IPS DF 6.9 (cell line): ENCODE measurements at regions not wholly inside any gene's neighbourhood (a gene's known extent, or its start where the extent isn't known, plus 50 kb on each side); places are given as distances from the start of the nearest gene placed in this dataset.
"Not testable (repeated sequence)": the region's sequence is repeated elsewhere in the genome, so short reads cannot be mapped to it uniquely, and the experiment has no call there.

Experiments
- DNase-seq: peaks from one replicate; pipeline ENCODE4 v3.0.0-alpha.2; 2013; ENCODE audit warnings: low read depth, low spot score
- H3K27ac ChIP-seq: one replicate; pipeline ENCODE4 v1.5.1; 2013; ENCODE audit warnings: low read length, control low read depth
- H3K27me3 ChIP-seq: 2 replicates; pipeline ENCODE4 v1.6.1; 2013; ENCODE audit warnings: mild to moderate bottlenecking, low read length; ENCODE audit not compliant: control insufficient read depth, insufficient read depth
- H3K36me3 ChIP-seq: 2 replicates; pipeline ENCODE4 v1.6.1; 2013; ENCODE audit warnings: low read length; ENCODE audit not compliant: control insufficient read depth, insufficient read depth
- H3K4me1 ChIP-seq: 2 replicates; pipeline ENCODE4 v1.6.1; 2013; ENCODE audit warnings: low read length; ENCODE audit not compliant: control insufficient read depth, insufficient read depth
- H3K4me3 ChIP-seq: 2 replicates; pipeline ENCODE4 v1.5.1; 2013; ENCODE audit warnings: mild to moderate bottlenecking, low read length
- H3K9me3 ChIP-seq: 2 replicates; pipeline ENCODE4 v1.6.1; 2013; ENCODE audit warnings: low read length, inconsistent platforms; ENCODE audit not compliant: control insufficient read depth, insufficient read depth
- WGBS: extraction: QIAGEN DNeasy Blood & Tissue Kit; methylation state at CpG from one replicate; pipeline ENCODE4 v1.1.7; 2013; ENCODE audit warnings: mixed read lengths, missing lambda C conversion rate; ENCODE audit not compliant: insufficient read length, insufficient coverage; 5-methylcytosine and 5-hydroxymethylcytosine counted together

DNA sequence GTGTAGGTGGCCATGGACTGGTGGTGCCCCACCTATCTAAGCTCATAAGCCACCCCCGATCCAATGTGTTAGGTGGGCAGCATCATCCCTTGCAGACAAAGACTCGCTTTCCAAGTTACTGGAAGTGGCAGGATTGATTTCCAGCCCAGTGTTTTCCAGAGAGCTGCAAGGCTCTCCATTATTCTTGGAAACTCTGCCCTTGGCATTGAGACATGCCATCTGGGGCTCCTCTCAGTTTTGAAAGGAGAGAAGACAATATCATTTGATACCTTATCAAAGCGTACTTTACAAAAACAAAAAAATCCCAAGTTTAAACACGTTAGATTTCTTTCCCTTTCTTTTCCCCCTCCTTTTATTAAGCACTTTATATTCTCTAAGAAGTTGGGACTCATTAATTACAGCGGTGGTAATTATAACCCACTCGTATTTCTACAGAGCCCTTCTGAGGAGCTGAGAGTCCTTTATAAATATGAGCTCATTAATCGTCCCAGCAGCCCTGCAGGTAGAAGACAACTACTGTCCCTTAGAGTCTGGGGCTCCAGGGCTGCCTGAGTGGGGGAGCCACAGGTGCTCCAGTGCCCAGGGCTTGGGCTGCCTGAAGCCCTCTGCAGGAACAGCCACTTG is 226.1 kb downstream of the TLE3 start:
- H3K4me3 ChIP-seq: no peak overlapping the region
- H3K36me3 ChIP-seq: no peaks in the 10 kb centered on the region
- DNase-seq: no peak
- no peaks in the 10 kb centered on the region for H3K27me3 ChIP-seq
- WGBS: no CpG with 5 or more reads among the region's 7 CpGs
- no peaks in the 10 kb centered on the region for H3K4me1 ChIP-seq
- no peak overlapping the region for H3K27ac ChIP-seq
- H3K9me3 ChIP-seq: no peaks in the 10 kb centered on the region

DNA sequence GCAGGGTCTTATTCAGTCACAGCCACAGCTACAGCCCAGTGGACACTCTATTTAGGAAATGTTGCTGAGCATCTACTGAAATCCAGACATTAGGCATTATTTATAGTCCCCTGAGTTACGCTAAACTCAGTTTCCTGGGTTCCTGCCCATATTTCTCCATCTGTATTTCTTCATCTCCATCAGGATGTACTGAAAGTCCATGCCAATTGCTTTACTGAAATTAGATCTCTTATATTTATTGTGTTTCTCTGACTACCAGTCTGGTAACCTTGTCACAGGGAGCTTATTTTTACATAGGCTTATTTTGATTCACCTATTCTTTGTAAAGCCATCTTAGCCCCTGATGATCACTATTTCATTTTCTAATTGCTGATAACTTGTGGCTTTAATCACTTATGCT is 223.9 kb downstream of the TLE3 start:
- Histone ChIP-seq H3K4me3 (no peak overlapping the region), H3K27me3 (no peaks in the 10 kb centered on the region), H3K9me3 (no peaks in the 10 kb centered on the region), H3K27ac (no peak overlapping the region), H3K4me1 (no peaks in the 10 kb centered on the region), H3K36me3 (no peaks in the 10 kb centered on the region)
- no CpG with 5 or more reads among the region's 1 CpG for WGBS
- no peak for DNase-seq

DNA sequence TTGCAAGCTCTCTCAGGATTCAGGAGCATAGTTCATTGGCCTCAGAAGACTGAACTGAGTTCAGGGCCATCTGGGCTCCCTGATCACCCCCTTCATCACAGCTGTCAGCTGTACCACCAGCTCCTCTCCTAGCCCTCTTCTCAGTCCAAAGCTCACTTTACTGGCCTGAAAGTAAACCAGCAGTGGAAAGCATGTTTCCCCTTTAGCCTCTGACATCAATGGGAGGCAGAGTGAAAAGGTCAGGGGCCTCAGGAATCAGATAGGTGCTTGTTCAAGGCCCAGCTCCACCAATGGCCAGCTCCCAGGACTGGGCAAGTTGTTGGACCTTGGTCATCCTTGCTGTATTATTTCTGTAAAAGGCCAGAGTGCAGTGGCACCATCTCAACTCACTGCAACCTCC is 223.4 kb downstream of the TLE3 start:
- H3K4me3 ChIP-seq: no peak overlapping the region
- no peaks in the 10 kb centered on the region for H3K36me3 ChIP-seq
- no peaks in the 10 kb centered on the region for H3K27me3 ChIP-seq
- H3K9me3 ChIP-seq: no peaks in the 10 kb centered on the region
- no peak overlapping the region for H3K27ac ChIP-seq
- DNase-seq: no peak
- H3K4me1 ChIP-seq: no peaks in the 10 kb centered on the region

DNA sequence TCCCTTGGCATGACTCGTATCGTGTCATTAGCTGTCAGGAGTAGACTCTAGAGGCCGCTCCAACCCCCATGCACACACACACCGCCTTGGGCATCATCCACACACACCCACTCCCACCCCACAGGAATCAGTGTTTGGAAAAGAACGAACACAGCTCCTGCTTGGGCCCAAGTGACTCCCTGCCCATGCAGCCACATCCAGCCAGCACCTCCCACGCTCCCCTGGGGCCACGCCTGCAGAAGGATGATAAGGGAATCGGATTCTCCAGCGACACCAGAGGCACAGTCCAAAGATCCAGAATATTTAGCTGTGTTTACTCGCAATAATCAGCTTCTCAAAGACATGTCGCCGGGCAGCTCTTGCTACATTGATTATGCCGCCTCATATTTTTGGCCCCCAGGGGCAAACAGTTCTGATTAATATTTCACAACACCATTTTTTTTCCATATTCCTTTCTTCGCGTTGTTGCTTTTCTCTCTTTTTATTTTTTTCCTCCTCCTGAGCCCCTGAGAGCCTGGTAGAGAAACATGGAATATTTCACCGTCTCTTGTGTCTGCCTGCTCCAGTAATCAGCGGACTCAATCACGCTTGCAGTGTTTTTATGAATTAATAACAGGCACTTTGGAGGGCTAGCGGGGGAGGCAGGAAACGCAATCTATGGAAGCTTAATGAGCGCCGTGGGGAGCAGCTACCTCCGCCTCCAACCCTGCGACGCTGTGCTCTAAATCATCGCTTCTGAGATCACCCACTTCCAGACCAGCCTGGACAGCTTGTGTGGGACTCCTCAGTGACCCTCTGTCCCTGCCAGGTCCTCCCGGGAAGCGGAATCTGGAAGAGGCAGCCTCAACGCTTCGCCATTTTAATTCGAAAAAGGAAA is 221.4 kb downstream of the TLE3 start:
- no peak for DNase-seq
- H3K27ac ChIP-seq: no peak overlapping the region
- no peak overlapping the region for H3K4me3 ChIP-seq
- H3K27me3 ChIP-seq: no peaks in the 10 kb centered on the region
- no CpG with 5 or more reads among the region's 31 CpGs for WGBS
- H3K36me3 ChIP-seq: no peaks in the 10 kb centered on the region
- no peaks in the 10 kb centered on the region for H3K4me1 ChIP-seq
- no peaks in the 10 kb centered on the region for H3K9me3 ChIP-seq

DNA sequence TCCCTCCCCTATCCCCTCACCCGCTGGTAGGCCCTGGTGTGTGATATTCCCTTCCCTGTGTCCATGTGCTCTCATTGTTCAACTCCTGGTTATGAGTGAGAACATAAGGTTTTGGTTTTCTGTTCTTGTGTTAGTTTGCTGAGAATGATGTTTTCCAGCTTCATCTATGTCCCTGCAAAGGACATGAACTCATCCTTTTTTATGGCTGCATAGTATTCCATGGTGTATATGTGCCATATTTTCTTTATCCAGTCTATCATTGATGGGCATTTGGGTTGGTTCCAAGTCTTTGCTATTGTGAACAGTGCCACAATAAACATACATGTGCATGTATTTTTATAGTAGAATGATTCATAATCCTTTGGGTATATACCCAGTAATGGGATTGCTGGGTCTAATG is 217.8 kb downstream of the TLE3 start:
- not testable (repeated sequence) for H3K4me1 ChIP-seq, H3K27me3 ChIP-seq, H3K4me3 ChIP-seq, H3K27ac ChIP-seq, H3K36me3 ChIP-seq, H3K9me3 ChIP-seq, DNase-seq
- no CpG with 5 or more reads among the region's 1 CpG for WGBS

DNA sequence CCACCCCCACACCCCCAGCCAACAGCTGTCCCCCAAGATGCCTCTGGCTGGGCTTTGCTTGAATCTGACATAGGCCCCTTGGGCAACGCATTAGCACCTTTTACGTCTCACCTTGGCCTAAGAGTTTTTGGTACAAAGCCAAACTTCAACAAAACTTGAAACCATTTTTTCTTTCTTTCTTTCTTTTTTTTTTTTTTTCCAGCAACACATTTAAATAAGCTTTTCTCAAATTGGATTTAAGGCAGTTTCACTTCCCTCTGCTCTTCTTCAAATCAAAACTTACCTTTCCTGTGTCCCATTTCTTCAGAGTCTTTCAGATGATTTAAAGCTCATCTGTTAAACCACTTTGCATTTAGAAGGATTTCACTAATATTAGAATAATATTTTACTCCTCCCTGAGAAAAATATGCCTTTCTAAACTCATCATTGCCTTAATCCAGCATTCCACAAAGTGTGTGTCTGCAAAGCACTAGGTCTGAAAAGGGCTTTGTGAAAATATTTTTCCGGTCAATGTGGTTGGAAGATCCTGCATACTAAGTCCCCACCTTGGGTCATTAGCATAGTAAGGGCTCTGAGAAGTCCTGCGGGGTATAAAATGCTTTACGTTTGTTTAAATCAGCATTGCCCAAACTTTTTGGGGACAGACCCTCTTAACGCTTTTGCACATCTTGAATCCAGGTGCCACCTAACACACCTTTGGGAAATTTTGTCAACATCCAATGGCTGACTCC is 217.0 kb downstream of the TLE3 start:
- H3K27me3 ChIP-seq: no peaks in the 10 kb centered on the region
- H3K9me3 ChIP-seq: no peaks in the 10 kb centered on the region
- H3K27ac ChIP-seq: no peak overlapping the region
- H3K4me3 ChIP-seq: no peak overlapping the region
- no CpG with 5 or more reads among the region's 6 CpGs for WGBS
- H3K36me3 ChIP-seq: no peaks in the 10 kb centered on the region
- H3K4me1 ChIP-seq: no peaks in the 10 kb centered on the region
- DNase-seq: no peak

DNA sequence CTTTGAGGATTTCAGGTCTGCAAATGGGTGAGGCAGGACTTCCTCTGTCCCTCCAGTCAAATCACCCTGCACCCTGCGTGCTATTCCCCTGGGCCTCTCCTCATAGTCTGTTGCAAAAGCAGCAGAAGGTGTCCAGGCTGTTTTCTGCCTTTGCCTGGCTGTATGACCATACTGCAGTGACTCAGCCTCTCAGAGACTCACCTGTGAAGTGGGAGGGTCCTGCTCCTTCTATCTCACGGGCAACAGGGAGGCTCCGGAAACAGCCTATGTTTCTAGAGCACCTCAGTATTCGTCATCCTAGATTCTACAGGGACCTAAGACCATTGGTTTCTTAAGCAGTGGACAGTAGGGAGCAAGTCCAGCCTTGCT is 216.4 kb downstream of the TLE3 start:
- Histone ChIP-seq H3K36me3 (no peaks in the 10 kb centered on the region), H3K4me3 (no peak overlapping the region), H3K27me3 (no peaks in the 10 kb centered on the region), H3K4me1 (no peaks in the 10 kb centered on the region), H3K27ac (no peak overlapping the region), H3K9me3 (no peaks in the 10 kb centered on the region)
- no CpG with 5 or more reads among the region's 4 CpGs for WGBS
- DNase-seq: no peak

DNA sequence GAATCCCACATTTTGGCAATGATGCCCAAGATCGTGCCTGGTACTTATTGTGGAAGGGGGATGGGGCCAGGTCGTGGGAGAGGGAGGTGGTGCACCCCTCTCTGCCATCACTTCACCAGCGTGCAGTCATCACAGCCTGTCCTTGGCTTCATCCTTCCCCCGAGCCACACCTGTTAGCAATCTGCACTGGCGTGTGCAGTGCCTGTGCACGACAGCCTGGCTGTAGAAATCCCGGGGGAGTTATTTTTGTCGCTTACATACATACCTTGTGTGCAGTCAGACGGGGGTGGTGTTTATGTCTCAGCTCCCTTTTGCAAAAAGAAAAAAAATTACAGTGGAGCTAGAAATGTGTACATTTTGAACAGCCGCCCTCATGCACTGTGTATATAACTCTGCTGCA is 216.0 kb downstream of the TLE3 start:
- no peaks in the 10 kb centered on the region for H3K27me3 ChIP-seq
- no peak overlapping the region for H3K27ac ChIP-seq
- H3K36me3 ChIP-seq: no peaks in the 10 kb centered on the region
- no CpG with 5 or more reads among the region's 10 CpGs for WGBS
- H3K4me1 ChIP-seq: no peaks in the 10 kb centered on the region
- DNase-seq: no peak
- H3K9me3 ChIP-seq: no peaks in the 10 kb centered on the region
- no peak overlapping the region for H3K4me3 ChIP-seq

DNA sequence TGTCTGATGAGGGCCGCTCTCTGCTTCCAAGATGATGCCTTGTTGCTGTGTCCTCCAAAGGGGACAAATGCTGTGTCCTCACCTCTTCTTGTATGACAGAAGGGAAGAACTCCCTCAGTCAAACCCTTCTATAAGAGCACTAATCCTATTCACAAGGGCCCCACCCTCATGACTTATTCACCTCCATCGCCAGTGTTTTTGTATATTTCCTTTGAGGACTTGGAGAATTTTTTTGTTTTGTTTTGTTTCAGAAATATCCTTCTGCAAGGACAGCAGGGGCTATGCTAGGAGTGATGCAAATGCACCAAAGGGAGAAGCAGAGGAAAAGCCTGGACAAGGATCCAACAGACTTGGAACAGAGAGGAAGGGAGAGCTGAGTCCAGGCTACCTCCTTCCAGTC is 214.4 kb downstream of the TLE3 start:
- Histone ChIP-seq H3K4me3 (no peak overlapping the region), H3K36me3 (no peaks in the 10 kb centered on the region), H3K4me1 (no peaks in the 10 kb centered on the region), H3K27me3 (no peaks in the 10 kb centered on the region), H3K9me3 (no peaks in the 10 kb centered on the region; the same call in 1 of the 2 replicates), H3K27ac (no peak overlapping the region)
- no CpG with 5 or more reads among the region's 2 CpGs for WGBS
- no peak for DNase-seq

DNA sequence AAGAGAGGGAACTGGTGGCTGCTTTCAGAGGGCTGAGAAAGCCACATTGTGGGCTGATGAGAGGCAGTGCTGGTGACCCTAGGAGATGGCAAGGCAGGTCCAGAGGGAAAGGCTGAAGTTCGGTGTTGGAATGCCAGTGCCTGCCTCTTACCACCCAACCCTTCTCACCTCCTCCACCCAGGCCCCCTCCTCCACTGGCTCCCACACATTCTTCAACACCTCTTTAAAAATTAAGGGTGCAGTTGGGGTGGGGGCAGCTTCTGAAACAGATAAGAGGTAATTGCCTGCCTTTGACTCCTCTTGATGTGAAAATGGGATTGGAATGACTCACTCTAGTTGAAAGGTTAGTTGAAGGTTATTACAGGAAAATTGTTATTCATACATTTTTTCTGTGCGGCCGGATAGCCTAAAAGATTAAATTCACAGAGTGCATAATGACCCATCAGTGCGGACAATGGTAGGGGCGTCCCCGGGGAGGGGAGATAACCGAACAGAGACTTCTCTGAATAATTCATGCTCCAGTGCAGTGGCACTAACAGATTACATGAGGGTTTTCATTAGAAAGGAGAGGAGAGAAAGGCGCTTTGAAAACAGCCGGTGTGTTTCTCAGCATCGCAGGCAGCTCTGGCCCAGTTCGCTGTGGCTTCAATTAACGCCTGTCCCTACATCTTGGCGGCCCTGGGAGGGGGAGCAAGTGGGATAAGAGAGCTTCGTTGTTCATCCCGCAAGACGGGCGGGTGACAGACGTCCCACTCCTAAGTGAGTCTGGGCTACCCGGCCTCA is 212.4 kb downstream of the TLE3 start:
- Histone ChIP-seq H3K36me3 (no peaks in the 10 kb centered on the region), H3K4me3 (no peak overlapping the region), H3K27me3 (no peaks in the 10 kb centered on the region), H3K9me3 (no peaks in the 10 kb centered on the region; the same call in 1 of the 2 replicates), H3K4me1 (no peaks in the 10 kb centered on the region), H3K27ac (no peak overlapping the region)
- WGBS: no CpG with 5 or more reads among the region's 19 CpGs
- DNase-seq: no peak
